GM12878 (cell line): ENCODE measurements at regions not wholly inside any gene's neighbourhood (a gene's known extent, or its start where the extent isn't known, plus 50 kb on each side); places are given as distances from the start of the nearest gene placed in this dataset.

Experiments
- ATAC-seq: fragments of 200-7000 bp; cut with Tn5 transposase; 3 replicates; pipeline ENCODE4 v1.9.1; 2020; ENCODE audit warnings: mild to moderate bottlenecking, moderate library complexity
- BruUV-seq: library from RNA; stranded (reverse); fragments of 400-500 nt; replicated peaks from 2 replicates; lab custom pipeline; 2021; lab: Mats Ljungman, UMichigan
- CTCF ChIA-PET: fragments of 300-600 bp; sonication (Branson Sonifier 250); formaldehyde crosslinking; extraction: SDS; loops from one replicate; lab custom pipeline; 2021; ENCODE audit warnings: inconsistent platforms; lab: Yijun Ruan, JAX
- POLR2A ChIA-PET: fragments of 350-600 bp; formaldehyde crosslinking; extraction: SDS; loops from one replicate; lab custom pipeline; 2021; ENCODE audit warnings: inconsistent platforms; lab: Charles Lee
- RAD21 ChIA-PET: fragments of 300-600 bp; sonication (Branson Sonifier 250); formaldehyde crosslinking; loops from one replicate; lab custom pipeline; 2023; ENCODE audit warnings: antibody characterized with exemption; ENCODE audit not compliant: unreplicated experiment; lab: Charles Lee
- SMC1A ChIA-PET: fragments of 300-600 bp; sonication (Branson Sonifier 250); formaldehyde crosslinking; loops from one replicate; lab custom pipeline; 2023; ENCODE audit not compliant: unreplicated experiment, uncharacterized antibody; lab: Charles Lee
- DNase-seq: peaks from one replicate; pipeline ENCODE4 v3.0.0-alpha.2; 2011; ENCODE audit warnings: low read depth, low spot score
- FAIRE-seq: peaks from 3 replicates; lab custom pipeline; 2011; peaks lifted over from hg19 to GRCh38; lab: Jason Lieb, UNC
- H2AFZ ChIP-seq: 2 replicates; pipeline ENCODE4 v1.6.0; 2011; ENCODE audit warnings: low read depth, low read length, control low read depth; ENCODE audit not compliant: control insufficient read depth
- H3K27ac ChIP-seq: 2 replicates; pipeline ENCODE4 v1.5.1; 2011; ENCODE audit warnings: control low read depth; ENCODE audit not compliant: control insufficient read depth, insufficient read depth
- H3K27me3 ChIP-seq, 2 experiments: replicated peaks in 1 of 2; 2 replicates each; pipeline versions ENCODE4 v1.6.0 to v1.6.1; 2011; ENCODE audit warnings: low read length in 1 of 2; ENCODE audit not compliant: control insufficient read depth in 2 of 2, insufficient read depth in 2 of 2
- H3K36me3 ChIP-seq, 2 experiments: 2 replicates each; pipeline ENCODE4 v1.5.1; 2011; ENCODE audit warnings: low read length in 1 of 2; ENCODE audit not compliant: control insufficient read depth in 2 of 2, insufficient read depth in 2 of 2
- H3K4me1 ChIP-seq: 2 replicates; pipeline ENCODE4 v1.6.1; 2011; ENCODE audit warnings: mild to moderate bottlenecking, low read length, moderate library complexity, mixed read lengths; ENCODE audit not compliant: control insufficient read depth, insufficient read depth
- H3K4me2 ChIP-seq: 2 replicates; pipeline ENCODE4 v1.6.0; 2011; ENCODE audit warnings: control low read depth; ENCODE audit not compliant: control insufficient read depth, insufficient read depth
- H3K4me3 ChIP-seq: fragments of 200-600 bp; sonication (generic); 2 replicates; pipeline ENCODE4 v1.5.1; 2016
- H3K79me2 ChIP-seq: 2 replicates; pipeline ENCODE4 v1.6.0; 2011; ENCODE audit warnings: low read length; ENCODE audit not compliant: control insufficient read depth, insufficient read depth
- H3K9ac ChIP-seq: 2 replicates; pipeline ENCODE4 v1.8.0; 2011; ENCODE audit warnings: low read length, control low read depth, mixed read lengths; ENCODE audit not compliant: control insufficient read depth, insufficient read depth
- H3K9me3 ChIP-seq: replicated peaks from 3 replicates; pipeline ENCODE4 v1.5.1; 2011; ENCODE audit warnings: mild to moderate bottlenecking, low read length; ENCODE audit not compliant: control insufficient read depth, insufficient read depth
- H4K20me1 ChIP-seq: 2 replicates; pipeline ENCODE4 v1.6.0; 2011; ENCODE audit not compliant: control insufficient read depth, insufficient read depth
- ASH2L ChIP-seq: fragments of 300-600, 200-600 bp; sonication (generic); IDR thresholded peaks from 2 replicates; pipeline ENCODE4 v1.6.1; 2017; ENCODE audit warnings: low read depth, mild to moderate bottlenecking, borderline replicate concordance
- BACH1 ChIP-seq: fragments of 450-650 bp; IDR thresholded peaks from 2 replicates; pipeline ENCODE4 v1.6.1; 2017; ENCODE audit warnings: mild to moderate bottlenecking, borderline replicate concordance
- CTCF ChIP-seq, 3 experiments: IDR thresholded peaks in 2 of 3; conservative IDR thresholded peaks in 1 of 3; 2 replicates each; pipeline ENCODE4 v1.5.1; 2011; ENCODE audit warnings: low read depth in 3 of 3, low read length in 3 of 3, mild to moderate bottlenecking in 3 of 3, control low read depth in 2 of 3, moderate library complexity in 2 of 3, inconsistent platforms in 1 of 3, mixed read lengths in 1 of 3; ENCODE audit not compliant: control insufficient read depth in 2 of 3, insufficient read depth in 1 of 3; ENCODE audit errors: extremely low read depth in 1 of 3
- FOS ChIP-seq: IDR thresholded peaks from 3 replicates; pipeline ENCODE4 v1.6.1; 2011; ENCODE audit warnings: borderline replicate concordance; ENCODE audit not compliant: insufficient read length; ENCODE audit errors: extremely low read depth
- IKZF1 ChIP-seq: fragments of 450-650 bp; conservative IDR thresholded peaks from 2 replicates; pipeline ENCODE4 v1.6.1; 2017; ENCODE audit warnings: antibody characterized with exemption, mild to moderate bottlenecking
- JUND ChIP-seq: IDR thresholded peaks from 2 replicates; pipeline ENCODE4 v1.6.1; 2012; ENCODE audit warnings: low read depth, mild to moderate bottlenecking, low read length, improper control_type of control experiment, moderate library complexity
- NR2C2 ChIP-seq: IDR thresholded peaks from 2 replicates; pipeline ENCODE4 v1.6.1; 2011; ENCODE audit warnings: borderline replicate concordance, low read depth; ENCODE audit not compliant: control insufficient read depth, insufficient read length
- RBBP5 ChIP-seq: fragments of 200-600 bp; sonication (generic); conservative IDR thresholded peaks from 2 replicates; pipeline ENCODE4 v1.6.1; 2016
- SMC3 ChIP-seq: IDR thresholded peaks from 2 replicates; pipeline ENCODE4 v1.6.1; 2011; ENCODE audit warnings: low read length, improper control_type of control experiment, borderline replicate concordance
- SUZ12 ChIP-seq: fragments of 200-600 bp; sonication (generic); IDR thresholded peaks from one replicate; pipeline ENCODE4 v1.6.1; 2018; ENCODE audit warnings: antibody characterized with exemption, mild to moderate bottlenecking; ENCODE audit not compliant: unreplicated experiment
- TBL1XR1 ChIP-seq: IDR thresholded peaks from 2 replicates; pipeline ENCODE4 v1.6.1; 2012; ENCODE audit warnings: low read depth, low read length, improper control_type of control experiment
- ZBTB4 ChIP-seq: fragments of 450-650 bp; formaldehyde crosslinking; IDR thresholded peaks from 2 replicates; pipeline ENCODE4 v1.4.0; 2022; ENCODE audit warnings: mild to moderate bottlenecking, moderate library complexity
- ZBTB40 ChIP-seq: fragments of 450-650 bp; IDR thresholded peaks from 2 replicates; pipeline ENCODE4 v1.6.1; 2016; ENCODE audit warnings: mild to moderate bottlenecking, moderate library complexity, borderline replicate concordance
- ZNF384 ChIP-seq: IDR thresholded peaks from 2 replicates; pipeline ENCODE4 v1.6.1; 2012; ENCODE audit warnings: low read depth, mild to moderate bottlenecking, low read length, improper control_type of control experiment, borderline replicate concordance
- WGBS: methylation state at CpG from one replicate; pipeline ENCODE4 v1.1.6; 2016; ENCODE audit warnings: low lambda C conversion rate; ENCODE audit not compliant: insufficient replicate concordance, insufficient coverage; ENCODE audit errors: missing lambda C conversion rate; 5-methylcytosine and 5-hydroxymethylcytosine counted together
- in situ Hi-C: fragments of 300-500 bp; cut with MboI; formaldehyde crosslinking; loops from 9 replicates; pipeline ENCODE4 v1.14.3; 2018; ENCODE audit warnings: mixed read lengths
- intact Hi-C: fragments of 100-400 bp; cut with micrococcal nuclease; formaldehyde crosslinking; loops from one replicate; pipeline ENCODE4 v1.14.2; 2022; ENCODE audit not compliant: unreplicated experiment

- ATAC-seq: no peak
- Histone ChIP-seq H3K4me3 (no peak overlapping the region), H2AFZ (no peak overlapping the region), H3K4me2 (no peak overlapping the region), H3K9me3 (no peaks in the 10 kb centered on the region), H3K27ac (no peak overlapping the region), H3K9ac (no peak overlapping the region), H3K36me3 (no peaks in the 10 kb centered on the region), H3K27me3 (no peaks in the 10 kb centered on the region), H3K79me2 (no peaks in the 10 kb centered on the region), H3K4me1 (no peaks in the 10 kb centered on the region), H4K20me1 (no peaks in the 10 kb centered on the region)
- BruUV-seq: no TSS peak
- intact Hi-C loops: no loop called here
- POLR2A ChIA-PET: no interaction called here
- no peak for FAIRE-seq
- CTCF ChIA-PET: no interaction called here
- DNase-seq: no peak
- in situ Hi-C loops: no loop called here
- SMC1A ChIA-PET: no interaction called here
- RAD21 ChIA-PET: no interaction called here
- 25% methylated on average over 4 of the region's 4 CpGs for WGBS
- TF ChIP-seq ZNF384: no peak
- no peak for TF ChIP-seq IKZF1
- no peak for TF ChIP-seq TBL1XR1
- no peak for TF ChIP-seq RBBP5
- TF ChIP-seq CTCF (IDR thresholded peaks at IDR 0.05 in 2 of 3, conservative IDR thresholded peaks at IDR 0.05 in 1 of 3; ENCODE audit: control insufficient read depth in 2 of 3, extremely low read depth in 1 of 3, insufficient read depth in 1 of 3, low read depth in 3 of 3, low read length in 3 of 3): no peak
- no peak for TF ChIP-seq SUZ12
- TF ChIP-seq ZBTB40: no peak
- no peak for TF ChIP-seq BACH1
- no peak for TF ChIP-seq FOS
- TF ChIP-seq JUND: no peak
- no peak for TF ChIP-seq NR2C2
- TF ChIP-seq SMC3: no peak
- TF ChIP-seq ASH2L: no peak
- TF ChIP-seq ZBTB4 (CRISPR knock-in tag): no peak
Measured at GRCh38 chr2:220478305-220479058, 851.1 kb downstream of the SLC4A3 start.
